Liver (tissue), 8 donors: ENCODE measurements at regions not wholly inside any gene's neighbourhood (a gene's known extent, or its start where the extent isn't known, plus 50 kb on each side); places are given as distances from the start of the nearest gene placed in this dataset.

Experiments used
- DNase-seq: peaks from one replicate; pipeline ENCODE4 v3.0.0-alpha.2; 2017; ENCODE audit warnings: low spot score
- H3K27ac ChIP-seq, 2 donors: one replicate each; pipeline ENCODE4 v1.7.0; 2013; ENCODE audit warnings: inconsistent platforms in 2 of 2, low read length in 2 of 2, control low read depth in 1 of 2, low read depth in 1 of 2, mild to moderate bottlenecking in 1 of 2
- H3K27me3 ChIP-seq, 4 donors: one replicate each; pipeline versions ENCODE4 v1.6.1 to v1.7.0; 2013; ENCODE audit warnings: low read length in 3 of 4, inconsistent platforms in 1 of 4, mild to moderate bottlenecking in 1 of 4, moderate library complexity in 1 of 4; ENCODE audit not compliant: control insufficient read depth in 4 of 4, insufficient read depth in 4 of 4
- H3K36me3 ChIP-seq, 4 donors: one replicate each; pipeline versions ENCODE4 v1.6.1 to v1.7.0; 2013; ENCODE audit warnings: low read length in 3 of 4, mild to moderate bottlenecking in 3 of 4, low read depth in 1 of 4, moderate library complexity in 1 of 4; ENCODE audit not compliant: control insufficient read depth in 4 of 4, insufficient read depth in 3 of 4
- H3K4me1 ChIP-seq, 4 donors: one replicate each; pipeline versions ENCODE4 v1.6.1 to v1.7.0; 2013; ENCODE audit warnings: low read length in 3 of 4, mild to moderate bottlenecking in 3 of 4, moderate library complexity in 1 of 4; ENCODE audit not compliant: control insufficient read depth in 4 of 4, insufficient read depth in 4 of 4
- H3K4me3 ChIP-seq, 3 donors: one replicate each; pipeline versions ENCODE4 v1.6.1 to v1.7.0; 2013; ENCODE audit warnings: low read length in 3 of 3, control low read depth in 1 of 3, low read depth in 1 of 3, mild to moderate bottlenecking in 1 of 3
- H3K9ac ChIP-seq, 2 donors: one replicate each; pipeline ENCODE4 v1.7.0; 2013; ENCODE audit warnings: low read length in 2 of 2, mild to moderate bottlenecking in 2 of 2, moderate library complexity in 2 of 2, control low read depth in 1 of 2, low read depth in 1 of 2
- H3K9me3 ChIP-seq, 4 donors: one replicate each; pipeline versions ENCODE4 v1.6.1 to v1.7.0; 2013; ENCODE audit warnings: low read length in 3 of 4; ENCODE audit not compliant: control insufficient read depth in 4 of 4
- ATF3 ChIP-seq: IDR thresholded peaks from 2 replicates; pipeline ENCODE4 v1.6.1; 2016; ENCODE audit warnings: antibody characterized with exemption
- CTCF ChIP-seq: fragments of 150-350 bp; IDR thresholded peaks from 2 replicates; pipeline ENCODE4 v1.5.1; 2017; ENCODE audit warnings: improper control_type of control experiment, low read depth, low read length; ENCODE audit not compliant: missing input control
- EGR1 ChIP-seq, 2 donors: IDR thresholded peaks; 2 replicates each; pipeline ENCODE4 v1.6.1; 2016 to 2018; ENCODE audit warnings: antibody characterized with exemption in 2 of 2, low read depth in 2 of 2
- FOXA1 ChIP-seq: IDR thresholded peaks from 2 replicates; pipeline ENCODE4 v1.6.1; 2016; ENCODE audit warnings: antibody characterized with exemption
- FOXA2 ChIP-seq: IDR thresholded peaks from 2 replicates; pipeline ENCODE4 v1.6.1; 2016; ENCODE audit warnings: antibody characterized with exemption
- GABPA ChIP-seq, 2 donors: IDR thresholded peaks in 1 of 2; conservative IDR thresholded peaks in 1 of 2; 2 replicates each; pipeline ENCODE4 v1.6.1; 2016; ENCODE audit warnings: antibody characterized with exemption in 2 of 2, mild to moderate bottlenecking in 1 of 2, moderate library complexity in 1 of 2
- HNF4A ChIP-seq, 2 donors: conservative IDR thresholded peaks; 2 replicates each; pipeline ENCODE4 v1.6.1; 2016; ENCODE audit warnings: antibody characterized with exemption in 2 of 2, mild to moderate bottlenecking in 2 of 2
- HNF4G ChIP-seq: IDR thresholded peaks from 2 replicates; pipeline ENCODE4 v1.6.1; 2016; ENCODE audit warnings: antibody characterized with exemption
- JUND ChIP-seq, 2 donors: IDR thresholded peaks; 2 replicates each; pipeline ENCODE4 v1.6.1; 2016; ENCODE audit warnings: antibody characterized with exemption in 2 of 2
- MAX ChIP-seq: IDR thresholded peaks from 2 replicates; pipeline ENCODE4 v1.6.1; 2016; ENCODE audit warnings: antibody characterized with exemption
- NR2F2 ChIP-seq: IDR thresholded peaks from 2 replicates; pipeline ENCODE4 v1.6.1; 2016; ENCODE audit warnings: antibody characterized with exemption
- RAD21 ChIP-seq, 2 donors: IDR thresholded peaks; 2 replicates each; pipeline ENCODE4 v1.6.1; 2016; ENCODE audit warnings: antibody characterized with exemption in 2 of 2, mild to moderate bottlenecking in 2 of 2
- REST ChIP-seq: IDR thresholded peaks from 2 replicates; pipeline ENCODE4 v1.6.1; 2016; ENCODE audit warnings: antibody characterized with exemption, mild to moderate bottlenecking
- RXRA ChIP-seq, 2 donors: IDR thresholded peaks; 2 replicates each; pipeline ENCODE4 v1.6.1; 2017 to 2018; ENCODE audit warnings: antibody characterized with exemption in 2 of 2, mild to moderate bottlenecking in 1 of 2
- SP1 ChIP-seq: IDR thresholded peaks from 2 replicates; pipeline ENCODE4 v1.6.1; 2018; ENCODE audit warnings: antibody characterized with exemption, mild to moderate bottlenecking
- TAF1 ChIP-seq: conservative IDR thresholded peaks from 2 replicates; pipeline ENCODE4 v1.6.1; 2016; ENCODE audit warnings: antibody characterized with exemption, mild to moderate bottlenecking
- YY1 ChIP-seq: IDR thresholded peaks from 2 replicates; pipeline ENCODE4 v1.6.1; 2016; ENCODE audit warnings: antibody characterized with exemption, mild to moderate bottlenecking
- ZBTB33 ChIP-seq: IDR thresholded peaks from 2 replicates; pipeline ENCODE4 v1.6.1; 2016; ENCODE audit warnings: antibody characterized with exemption
- WGBS: extraction: QIAGEN DNeasy Blood & Tissue Kit; methylation state at CpG from one replicate; pipeline ENCODE4 v1.1.7; 2013; 5-methylcytosine and 5-hydroxymethylcytosine counted together
- donor health status: healthy.
- donor health status: healthy.
- donor health status: healthy.
- donor health status: healthy.
- donor health status: healthy.

- Histone ChIP-seq H3K4me3 (no peak overlapping the region), H3K36me3 (no peaks in the 10 kb centered on the region), H3K4me1 (no peaks in the 10 kb centered on the region), H3K9me3 (no peaks in the 10 kb centered on the region), H3K9ac (no peak overlapping the region), H3K27ac (no peak overlapping the region), H3K27me3 (no peaks in the 10 kb centered on the region)
- TF ChIP-seq YY1 (no peak), MAX (no peak), FOXA2 (no peak), HNF4A (conservative IDR thresholded peaks at IDR 0.05) (no peak), GABPA (IDR thresholded peaks at IDR 0.05 in 1 of 2, conservative IDR thresholded peaks at IDR 0.05 in 1 of 2) (no peak), FOXA1 (no peak), TAF1 (no peak), ZBTB33 (no peak), SP1 (no peak), JUND (IDR thresholded peaks at IDR 0.05) (no peak), CTCF (no peak), RAD21 (IDR thresholded peaks at IDR 0.05) (no peak), NR2F2 (no peak), RXRA (IDR thresholded peaks at IDR 0.05) (no peak), ATF3 (no peak), EGR1 (IDR thresholded peaks at IDR 0.05; ENCODE audit: low read depth in 2 of 2) (no peak), HNF4G (no peak), REST (no peak)
- no peak for DNase-seq
- 64% methylated on average over 1 of the region's 1 CpG for WGBS
Observed at GRCh38 chr10:85447690-85448089, 918.9 kb downstream of the GRID1 start.

GRCh38 chr10:85448716-85449115, 917.9 kb downstream of the GRID1 start:
- Histone ChIP-seq H3K27ac (no peak overlapping the region), H3K27me3 (no peaks in the 10 kb centered on the region), H3K9ac (no peak overlapping the region), H3K9me3 (no peaks in the 10 kb centered on the region), H3K36me3 (no peaks in the 10 kb centered on the region), H3K4me3 (no peak overlapping the region), H3K4me1 (no peaks in the 10 kb centered on the region)
- 80% methylated on average over 5 of the region's 5 CpGs for WGBS
- no peak for TF ChIP-seq YY1
- no peak for TF ChIP-seq FOXA1
- no peak for TF ChIP-seq NR2F2
- TF ChIP-seq MAX = no peak
- TF ChIP-seq CTCF = no peak
- no peak for TF ChIP-seq EGR1 (IDR thresholded peaks at IDR 0.05; ENCODE audit: low read depth in 2 of 2)
- TF ChIP-seq TAF1 = no peak
- no peak for DNase-seq
